DND-41 (cell line): ENCODE measurements at regions not wholly inside any gene's neighbourhood (a gene's known extent, or its start where the extent isn't known, plus 50 kb on each side); places are given as distances from the start of the nearest gene placed in this dataset.

Experiments
- ATAC-seq: fragments of 200-7000 bp; cut with Tn5 transposase; 3 replicates; pipeline ENCODE4 v1.9.1; 2021; ENCODE audit warnings: low read depth; ENCODE audit not compliant: insufficient read depth
- DNase-seq: peaks from one replicate; pipeline ENCODE4 v3.0.0-alpha.2; 2020
- H2AFZ ChIP-seq: 2 replicates; pipeline ENCODE4 v1.6.0; 2012; ENCODE audit warnings: low read depth, low read length
- H3K27ac ChIP-seq: 2 replicates; pipeline ENCODE4 v1.5.1; 2012; ENCODE audit warnings: low read length, inconsistent platforms
- H3K27me3 ChIP-seq: fragments of 200-600 bp; sonication (generic); 2 replicates; pipeline ENCODE4 v1.6.0; 2012; ENCODE audit warnings: low read length, mild to moderate bottlenecking, inconsistent platforms; ENCODE audit not compliant: insufficient read depth, poor library complexity
- H3K36me3 ChIP-seq: 2 replicates; pipeline ENCODE4 v1.5.1; 2012; ENCODE audit warnings: low read length, inconsistent platforms; ENCODE audit not compliant: insufficient read depth
- H3K4me1 ChIP-seq: 2 replicates; pipeline ENCODE4 v1.5.1; 2012; ENCODE audit warnings: mild to moderate bottlenecking, low read length; ENCODE audit not compliant: insufficient read depth
- H3K4me2 ChIP-seq: 2 replicates; pipeline ENCODE4 v1.6.0; 2012; ENCODE audit warnings: mild to moderate bottlenecking, moderate library complexity, low read length, inconsistent platforms; ENCODE audit not compliant: insufficient read depth
- H3K4me3 ChIP-seq, 2 experiments: fragments of 200-600 bp in 1 of 2; shearing (Covaris generic) in 1 of 2; 2 replicates each; pipeline ENCODE4 v1.5.1; 2012 to 2016; ENCODE audit warnings: inconsistent platforms in 2 of 2, low read length in 2 of 2, mild to moderate bottlenecking in 2 of 2, low read depth in 1 of 2, moderate library complexity in 1 of 2
- H3K79me2 ChIP-seq: 2 replicates; pipeline ENCODE4 v1.6.0; 2012; ENCODE audit warnings: low read length, inconsistent platforms; ENCODE audit not compliant: insufficient read depth
- H3K9ac ChIP-seq: 2 replicates; pipeline ENCODE4 v1.6.0; 2012; ENCODE audit warnings: low read depth, mild to moderate bottlenecking, inconsistent platforms, low read length, moderate library complexity
- H3K9me3 ChIP-seq: 2 replicates; pipeline ENCODE4 v1.5.1; 2012; ENCODE audit warnings: low read length, moderate library complexity, mild to moderate bottlenecking, inconsistent platforms; ENCODE audit not compliant: insufficient read depth, severe bottlenecking
- H4K20me1 ChIP-seq: 2 replicates; pipeline ENCODE4 v1.6.0; 2012; ENCODE audit warnings: low read length; ENCODE audit not compliant: insufficient read depth
- EZH2 ChIP-seq: IDR thresholded peaks from 3 replicates; pipeline ENCODE4 v1.6.1; 2012; ENCODE audit warnings: borderline replicate concordance, low read depth, mild to moderate bottlenecking, moderate library complexity, low read length, inconsistent platforms; ENCODE audit not compliant: severe bottlenecking
- TF ChIP-seq, protein P1 (sequence below): IDR thresholded peaks from 2 replicates; pipeline ENCODE4 v1.5.1; 2012; ENCODE audit warnings: borderline replicate concordance, low read length, moderate library complexity, mild to moderate bottlenecking; ENCODE audit not compliant: poor library complexity, severe bottlenecking; ENCODE audit errors: extremely low read depth

DNA sequence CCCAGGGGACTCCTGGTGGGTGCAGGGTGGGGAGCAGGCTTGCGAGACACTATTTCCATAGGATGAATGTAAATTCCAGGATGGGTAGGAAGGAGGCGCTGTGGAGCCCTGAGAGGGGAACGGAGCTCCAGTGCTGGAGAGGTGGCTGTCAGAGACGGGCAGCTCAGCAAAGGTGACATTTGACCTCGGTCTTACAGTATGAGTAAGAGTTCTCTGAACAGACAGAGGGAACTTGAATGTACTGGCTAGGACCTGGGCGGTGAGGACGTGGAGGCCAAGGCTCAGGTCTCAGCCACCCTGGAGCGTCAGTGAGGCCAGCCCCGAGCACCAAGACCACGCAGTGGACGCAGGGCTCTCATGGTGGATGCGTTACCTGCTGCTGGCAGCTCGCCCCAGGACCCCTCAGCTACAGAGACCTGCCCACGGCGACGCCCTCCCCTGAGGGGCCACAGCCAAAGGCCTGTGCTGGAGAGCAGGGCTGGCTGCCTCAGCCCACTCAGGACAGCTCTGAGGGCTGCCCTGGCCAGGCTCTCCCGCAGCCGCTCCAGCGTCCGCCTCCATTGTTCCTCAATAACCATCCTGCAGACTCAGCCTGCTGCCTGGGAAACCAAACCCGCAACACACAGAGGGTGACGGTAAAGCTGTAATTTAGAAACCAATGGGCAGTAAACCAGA, 65.9 kb upstream of the TNRC6C start:
- Histone ChIP-seq H3K27ac (peak overlapping the region; percentile 58), H3K27me3 (no peaks in the 10 kb centered on the region), H2AFZ (no peak overlapping the region), H3K4me3 (no peak overlapping the region), H3K4me1 (peaks cover 32% of the 10 kb centered on the region), H4K20me1 (peaks cover 9% of the 10 kb centered on the region), H3K4me2 (no peak overlapping the region; the same call in 1 of the 2 replicates), H3K9me3 (no peaks in the 10 kb centered on the region), H3K9ac (no peak overlapping the region), H3K79me2 (no peaks in the 10 kb centered on the region), H3K36me3 (no peaks in the 10 kb centered on the region)
- DNase-seq, result peak; percentile 40
- no peak for ATAC-seq
- TF ChIP-seq, protein P1, sequence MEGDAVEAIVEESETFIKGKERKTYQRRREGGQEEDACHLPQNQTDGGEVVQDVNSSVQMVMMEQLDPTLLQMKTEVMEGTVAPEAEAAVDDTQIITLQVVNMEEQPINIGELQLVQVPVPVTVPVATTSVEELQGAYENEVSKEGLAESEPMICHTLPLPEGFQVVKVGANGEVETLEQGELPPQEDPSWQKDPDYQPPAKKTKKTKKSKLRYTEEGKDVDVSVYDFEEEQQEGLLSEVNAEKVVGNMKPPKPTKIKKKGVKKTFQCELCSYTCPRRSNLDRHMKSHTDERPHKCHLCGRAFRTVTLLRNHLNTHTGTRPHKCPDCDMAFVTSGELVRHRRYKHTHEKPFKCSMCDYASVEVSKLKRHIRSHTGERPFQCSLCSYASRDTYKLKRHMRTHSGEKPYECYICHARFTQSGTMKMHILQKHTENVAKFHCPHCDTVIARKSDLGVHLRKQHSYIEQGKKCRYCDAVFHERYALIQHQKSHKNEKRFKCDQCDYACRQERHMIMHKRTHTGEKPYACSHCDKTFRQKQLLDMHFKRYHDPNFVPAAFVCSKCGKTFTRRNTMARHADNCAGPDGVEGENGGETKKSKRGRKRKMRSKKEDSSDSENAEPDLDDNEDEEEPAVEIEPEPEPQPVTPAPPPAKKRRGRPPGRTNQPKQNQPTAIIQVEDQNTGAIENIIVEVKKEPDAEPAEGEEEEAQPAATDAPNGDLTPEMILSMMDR, result peak; percentile 65
- TF ChIP-seq EZH2, result no peak

DNA sequence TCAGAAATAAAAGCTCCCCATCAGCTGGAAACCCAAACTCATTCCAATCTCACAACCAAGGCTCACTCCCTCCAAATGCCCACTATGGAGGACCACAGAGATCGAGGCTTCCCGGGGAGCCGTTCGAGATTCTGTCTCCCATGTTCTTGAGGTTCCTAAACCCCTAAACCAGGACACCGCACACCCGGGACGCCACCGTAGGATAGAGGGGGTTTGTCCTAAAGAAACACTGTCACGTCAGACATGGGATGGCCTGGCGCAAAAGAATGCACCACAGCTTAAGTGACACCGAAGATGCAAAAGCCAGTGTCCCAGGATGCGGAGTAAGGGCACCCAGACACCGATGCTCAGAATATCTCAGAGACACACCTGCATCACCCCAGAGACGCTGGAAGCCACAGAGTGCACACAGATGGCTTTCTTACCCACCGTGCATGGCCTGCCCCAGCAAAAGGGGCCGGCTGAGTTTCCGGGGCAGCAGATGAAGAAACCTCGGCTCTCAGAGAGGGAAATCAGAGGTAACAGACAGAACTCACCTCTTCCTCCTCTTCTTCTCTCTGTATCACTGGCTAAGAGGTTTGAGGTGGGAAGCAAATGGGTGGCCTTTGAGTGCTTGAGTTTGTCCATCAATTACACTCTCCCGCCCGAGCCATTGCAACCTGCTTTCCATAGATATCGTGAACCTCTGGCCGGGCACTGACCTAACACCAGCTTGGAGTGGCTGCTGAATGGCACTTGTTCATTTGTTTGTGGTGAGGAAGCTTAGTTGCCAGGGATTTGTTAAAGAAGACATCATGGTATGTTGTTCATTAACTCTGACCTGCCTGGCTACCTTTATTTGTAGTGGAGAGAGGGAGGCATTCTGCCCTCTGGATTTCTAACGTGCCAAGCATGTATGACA, 65.1 kb upstream of the TNRC6C start:
- H2AFZ ChIP-seq, result no peak overlapping the region
- no peak overlapping the region for H3K9ac ChIP-seq
- peak; percentile 90 for DNase-seq
- H3K4me1 ChIP-seq, result peaks cover 31% of the 10 kb centered on the region
- no peak overlapping the region for H3K4me3 ChIP-seq
- H3K36me3 ChIP-seq, result no peaks in the 10 kb centered on the region
- TF ChIP-seq, protein P1, result no peak
- no peak for TF ChIP-seq EZH2
- ATAC-seq, result peak; percentile 100
- no peaks in the 10 kb centered on the region for H3K79me2 ChIP-seq
- peaks cover 9% of the 10 kb centered on the region for H4K20me1 ChIP-seq
- H3K27ac ChIP-seq, result peak overlapping the region; percentile 58
- no peaks in the 10 kb centered on the region for H3K27me3 ChIP-seq
- H3K9me3 ChIP-seq, result no peaks in the 10 kb centered on the region
- H3K4me2 ChIP-seq, result peak overlapping the region; percentile 25

DNA sequence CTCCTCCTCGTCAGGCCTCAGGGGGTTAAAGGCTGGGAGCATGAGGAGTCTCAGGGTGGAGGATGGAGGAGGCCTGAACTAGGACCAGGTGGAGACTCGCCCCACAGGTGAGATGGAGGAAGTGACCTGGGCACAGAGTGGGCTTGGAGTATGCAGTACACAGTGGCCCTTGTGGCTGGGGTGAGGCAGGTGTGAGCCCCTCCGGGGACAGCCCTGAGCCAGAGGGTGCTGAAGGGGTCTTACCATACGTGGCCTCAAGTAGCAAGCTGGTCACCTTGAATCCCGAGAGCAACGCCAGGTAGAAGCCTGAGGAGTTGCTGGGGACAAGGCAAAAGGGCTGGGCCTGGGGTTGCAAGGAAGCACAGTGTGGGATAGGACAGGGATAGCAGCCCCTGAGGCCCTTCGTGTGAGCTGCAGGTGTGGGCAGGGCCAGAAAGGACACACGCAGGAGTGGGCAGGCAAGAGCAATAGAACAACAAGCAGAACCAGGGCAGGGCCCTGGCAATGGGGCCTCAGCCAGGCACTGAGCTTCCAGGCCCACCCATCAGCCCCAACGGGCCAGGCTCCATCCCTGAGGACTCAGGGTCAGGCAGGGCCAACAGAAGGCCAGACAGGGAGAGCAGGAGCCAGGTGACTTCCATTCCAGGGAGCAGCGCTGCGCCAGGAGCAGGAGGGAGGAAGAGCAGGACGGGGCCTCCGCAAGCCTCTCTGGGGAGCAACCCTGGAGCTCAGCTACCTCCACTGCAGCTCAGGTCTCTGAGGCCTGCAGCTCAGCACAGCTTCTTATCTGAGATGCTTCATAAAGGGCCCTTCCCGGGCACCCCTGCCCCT, 64.2 kb upstream of the TNRC6C start:
- peak overlapping the region; percentile 58 for H3K27ac ChIP-seq
- ATAC-seq (no peak), DNase-seq (no peak)
- no peak overlapping the region for H2AFZ ChIP-seq
- no peak overlapping the region for H3K4me2 ChIP-seq
- peaks cover 9% of the 10 kb centered on the region for H4K20me1 ChIP-seq
- H3K9ac ChIP-seq, result no peak overlapping the region
- no peaks in the 10 kb centered on the region for H3K27me3 ChIP-seq
- no peaks in the 10 kb centered on the region for H3K36me3 ChIP-seq
- H3K79me2 ChIP-seq, result no peaks in the 10 kb centered on the region
- H3K9me3 ChIP-seq, result no peaks in the 10 kb centered on the region
- TF ChIP-seq EZH2, result no peak
- TF ChIP-seq, protein P1, result no peak
- no peak overlapping the region for H3K4me3 ChIP-seq
- peaks cover 31% of the 10 kb centered on the region for H3K4me1 ChIP-seq
